ENCODE measurements at regions not wholly inside any gene's neighbourhood (a gene's known extent, or its start where the extent isn't known, plus 50 kb on each side); places are given as distances from the start of the nearest gene placed in this dataset.
"Not testable (repeated sequence)": the region's sequence is repeated elsewhere in the genome, so short reads cannot be mapped to it uniquely, and the experiment has no call there.

GRCh38 chr14:96688629-96689028 is 108.6 kb upstream of the VRK1 start:
- DNase-seq, result no peak

- no peak for DNase-seq
These were observed 106.3 kb upstream of the VRK1 start for GRCh38 chr14:96690713-96691383.

- no peak for DNase-seq
These were observed 103.8 kb upstream of the VRK1 start for GRCh38 chr14:96693252-96693820.

- DNase-seq, result no peak
These were observed 103.2 kb upstream of the VRK1 start for GRCh38 chr14:96693987-96694386.

DNA sequence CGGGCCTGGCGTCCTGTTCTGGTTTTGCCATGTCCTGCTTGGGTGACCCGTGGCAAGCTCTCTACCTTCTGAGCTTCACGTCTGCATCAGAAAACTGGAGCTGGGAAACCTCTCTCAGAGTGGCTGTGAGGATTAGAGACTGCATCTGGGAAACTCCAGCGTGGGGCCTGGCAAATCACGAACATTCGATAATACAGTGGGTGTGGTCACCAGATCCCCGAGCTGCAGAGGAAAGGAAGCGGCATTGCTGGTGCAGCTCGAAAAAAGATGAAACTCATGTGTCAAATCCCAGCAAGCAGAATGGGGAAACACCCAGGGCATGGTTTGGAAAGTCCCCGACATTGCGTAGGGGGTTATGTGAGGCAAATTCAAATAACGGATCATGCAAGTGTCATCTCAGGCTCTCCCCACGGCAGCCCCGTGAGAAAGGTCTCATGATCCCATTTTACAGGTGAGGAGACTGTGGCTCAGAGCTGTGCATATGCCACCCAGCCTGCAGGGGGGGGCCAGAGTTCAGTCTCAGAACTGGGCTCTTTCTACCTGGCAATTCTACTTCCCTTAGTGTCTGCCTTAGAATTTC is 98.1 kb upstream of the VRK1 start:
- peak; percentile 10 for DNase-seq

GRCh38 chr14:96699666-96700065 is 97.5 kb upstream of the VRK1 start:
- no peak for DNase-seq

GRCh38 chr14:96702831-96703230 is 94.4 kb upstream of the VRK1 start:
- DNase-seq, result no peak

DNA sequence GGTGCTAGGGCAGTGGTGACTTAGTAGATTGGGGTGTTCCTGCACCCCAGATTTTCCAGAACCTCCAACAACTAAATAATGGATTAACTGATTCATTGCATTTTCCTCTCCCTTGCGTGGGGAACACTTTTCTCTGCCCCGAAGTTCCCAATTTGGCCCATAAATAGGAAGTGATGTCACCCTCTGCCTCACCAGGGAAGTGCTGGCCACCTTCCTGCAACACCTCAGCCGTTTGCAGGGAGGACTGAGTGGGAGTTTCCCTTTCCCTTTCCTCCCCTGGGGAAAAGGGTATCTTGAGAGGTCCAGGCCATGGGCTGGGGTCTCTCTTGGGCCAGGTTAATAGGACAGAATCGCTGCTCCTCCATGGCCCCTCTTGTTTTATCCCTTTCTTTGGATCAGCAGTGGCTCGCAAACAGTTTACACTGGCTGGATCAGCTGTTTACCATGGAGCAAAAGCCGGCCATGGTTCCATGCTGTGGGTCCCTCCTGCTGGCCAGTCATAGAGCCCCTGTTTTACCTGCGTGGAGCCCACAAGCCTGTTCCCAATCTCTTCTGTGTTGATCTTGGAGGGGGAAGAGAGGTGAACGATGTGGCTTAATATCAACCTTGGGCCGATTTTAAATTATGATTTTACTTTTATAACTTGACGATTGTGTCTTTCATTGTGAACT is 91.6 kb upstream of the VRK1 start:
- no peak for DNase-seq

GRCh38 chr14:96706893-96707292 is 90.3 kb upstream of the VRK1 start:
- no peak for DNase-seq

- DNase-seq, result no peak
These were observed 87.0 kb upstream of the VRK1 start for GRCh38 chr14:96710060-96710666.

- no peak for DNase-seq
These were observed 85.5 kb upstream of the VRK1 start for GRCh38 chr14:96711559-96712267.

GRCh38 chr14:96713426-96713825 is 83.8 kb upstream of the VRK1 start:
- DNase-seq, result no peak

- DNase-seq, result not testable (repeated sequence)
These were observed 82.6 kb upstream of the VRK1 start for GRCh38 chr14:96714537-96714936.

DNA sequence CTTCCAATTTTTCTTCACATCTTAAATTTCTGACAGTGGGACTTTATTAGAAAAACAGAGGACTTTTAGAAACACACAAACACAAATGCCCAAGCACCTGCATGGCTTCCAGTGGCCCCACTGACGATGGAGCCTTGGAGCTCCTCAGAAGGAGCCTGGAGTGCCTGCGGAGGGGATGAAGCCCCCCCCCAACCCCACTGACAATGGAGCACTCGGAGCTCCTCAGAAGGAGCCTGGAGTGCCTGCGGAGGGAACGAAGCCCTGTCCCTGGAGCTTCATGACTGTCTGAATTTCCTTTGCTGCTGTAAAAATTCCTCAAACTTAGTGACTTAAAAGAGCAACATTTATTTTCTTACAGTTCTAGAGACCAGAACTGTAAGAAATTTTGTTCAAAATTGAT is 80.1 kb upstream of the VRK1 start:
- DNase-seq, result no peak

- DNase-seq, result no peak
These were observed 78.8 kb upstream of the VRK1 start for GRCh38 chr14:96718407-96718806.

DNA sequence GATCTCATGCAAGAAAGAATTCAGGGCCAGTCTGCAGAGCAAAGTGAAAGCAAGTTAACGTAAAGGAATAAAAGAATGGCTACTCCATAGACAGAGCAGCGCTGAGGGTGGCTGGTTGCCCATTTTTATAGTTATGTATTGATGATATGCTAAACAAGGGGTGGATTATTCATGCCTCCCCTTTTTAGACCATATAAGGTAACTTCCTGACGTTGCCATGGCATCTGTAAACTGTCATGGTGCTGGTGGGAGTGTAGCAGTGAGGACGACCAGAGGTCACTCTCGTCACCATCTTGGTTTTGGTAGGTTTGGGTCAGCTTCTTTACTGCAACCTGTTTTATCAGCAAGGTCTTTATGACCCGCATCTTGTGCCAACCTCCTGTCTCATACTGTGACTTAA is 76.5 kb upstream of the VRK1 start:
- DNase-seq, result not testable (repeated sequence)

DNA sequence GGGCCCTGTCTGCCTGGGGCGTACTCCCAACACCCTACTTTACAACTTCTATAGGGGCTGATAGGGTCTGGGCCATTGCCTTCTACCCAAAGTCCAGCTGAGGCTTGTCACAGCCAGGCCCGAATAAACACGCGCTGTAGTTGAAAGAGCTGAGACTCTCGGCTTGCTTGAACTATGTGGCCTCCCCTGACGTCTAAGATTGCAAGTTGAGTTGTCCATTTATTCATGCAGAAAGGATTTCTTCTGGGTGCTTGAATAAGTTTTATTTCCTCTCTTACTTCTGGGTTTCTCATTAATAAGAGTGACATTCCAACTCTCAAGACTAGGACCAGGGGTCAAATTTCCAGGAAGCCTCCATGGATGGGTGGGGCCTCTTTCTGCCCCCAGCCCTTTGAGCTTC is 74.4 kb upstream of the VRK1 start:
- no peak for DNase-seq

- no peak for DNase-seq
These were observed 73.2 kb upstream of the VRK1 start for GRCh38 chr14:96723946-96724345.

DNA sequence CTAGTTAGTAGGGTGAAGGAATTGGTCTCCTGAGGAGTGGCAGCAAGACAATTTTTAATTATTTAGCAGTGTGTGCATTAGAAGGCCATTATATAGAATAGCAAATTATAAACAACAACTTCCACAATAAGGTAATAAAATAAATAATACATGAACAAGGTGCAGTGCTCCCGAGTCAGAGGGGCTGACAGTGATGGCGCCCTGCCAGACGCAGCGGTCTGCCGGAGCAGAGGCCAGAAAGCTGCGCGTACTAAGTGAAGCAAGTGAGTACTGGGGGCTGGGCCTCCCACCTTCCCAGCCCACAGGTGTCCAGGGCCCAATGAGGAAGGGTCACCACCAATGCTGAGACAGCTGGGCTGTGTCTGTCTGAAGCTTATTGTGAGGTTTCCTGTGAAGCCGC is 72.0 kb upstream of the VRK1 start:
- DNase-seq, result no peak

DNA sequence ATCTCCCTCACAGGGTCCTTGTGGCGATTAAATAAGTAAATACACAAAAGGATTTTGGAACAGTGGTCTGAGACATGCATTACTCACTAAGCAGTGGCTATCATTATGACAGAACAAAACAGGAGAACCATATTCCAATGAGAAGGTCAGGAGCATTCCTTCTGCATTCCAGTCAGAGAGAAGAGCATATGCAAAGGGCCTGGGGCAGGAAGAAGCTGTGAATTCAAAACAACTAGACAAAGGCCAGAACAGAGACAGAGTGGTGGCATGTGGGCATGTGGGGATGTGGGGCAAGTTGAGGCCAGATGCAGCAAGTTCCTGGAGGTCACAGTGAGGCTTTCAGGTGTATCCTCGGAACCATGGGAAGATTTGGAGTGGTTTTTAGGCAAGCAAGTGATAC is 70.1 kb upstream of the VRK1 start:
- no peak for DNase-seq

- DNase-seq, result no peak
These were observed 69.7 kb upstream of the VRK1 start for GRCh38 chr14:96727491-96727890.

DNA sequence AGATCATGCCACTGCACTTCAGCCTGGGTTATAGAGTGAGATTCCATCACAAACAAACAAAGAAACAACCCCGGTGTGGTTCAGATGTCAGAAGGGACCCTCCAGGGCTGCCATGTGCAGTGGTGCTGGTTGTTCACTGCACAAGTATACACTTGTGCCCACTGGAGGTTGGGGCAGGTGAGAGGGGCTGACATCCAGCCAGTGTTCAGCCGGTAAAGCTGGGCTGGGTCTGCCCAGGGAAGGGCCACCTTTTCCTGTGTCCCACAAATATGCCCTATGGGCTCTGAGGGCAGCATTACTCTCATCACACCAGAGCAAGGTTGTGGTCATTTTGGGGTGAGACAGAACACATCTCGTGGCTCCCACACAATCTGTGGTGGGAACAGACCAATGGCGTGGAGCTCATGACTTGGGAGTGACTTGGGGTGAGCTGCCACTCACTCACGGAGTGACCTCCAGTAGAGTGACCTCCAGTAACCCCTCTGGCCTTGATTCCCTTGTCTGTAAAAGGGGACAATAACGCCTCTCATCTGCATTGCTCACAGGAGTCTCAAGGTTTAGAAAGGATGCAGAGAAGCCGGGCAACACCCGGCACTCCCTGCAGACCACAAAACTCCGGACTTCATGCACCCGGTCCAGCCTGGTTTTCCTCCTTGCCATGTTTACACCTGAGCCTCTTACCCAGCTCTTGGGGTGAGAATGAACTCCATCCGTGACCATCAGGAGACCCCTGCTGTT is 69.0 kb upstream of the VRK1 start:
- no peak for DNase-seq

Data from CD4-positive, alpha-beta T cell treated with Interleukin-12 subunit alpha and Interleukin-12 subunit beta, for 1 hour (primary cell).